GM19452 (cell line): ENCODE measurements at regions not wholly inside any gene's neighbourhood (a gene's known extent, or its start where the extent isn't known, plus 50 kb on each side); places are given as distances from the start of the nearest gene placed in this dataset.
"Not testable (repeated sequence)": the region's sequence is repeated elsewhere in the genome, so short reads cannot be mapped to it uniquely, and the experiment has no call there.

Experiments
- ATAC-seq: cut with Tn5 transposase; IDR thresholded peaks from one replicate; pipeline ENCODE4 v1.9.1; 2021; ENCODE audit not compliant: unreplicated experiment

DNA sequence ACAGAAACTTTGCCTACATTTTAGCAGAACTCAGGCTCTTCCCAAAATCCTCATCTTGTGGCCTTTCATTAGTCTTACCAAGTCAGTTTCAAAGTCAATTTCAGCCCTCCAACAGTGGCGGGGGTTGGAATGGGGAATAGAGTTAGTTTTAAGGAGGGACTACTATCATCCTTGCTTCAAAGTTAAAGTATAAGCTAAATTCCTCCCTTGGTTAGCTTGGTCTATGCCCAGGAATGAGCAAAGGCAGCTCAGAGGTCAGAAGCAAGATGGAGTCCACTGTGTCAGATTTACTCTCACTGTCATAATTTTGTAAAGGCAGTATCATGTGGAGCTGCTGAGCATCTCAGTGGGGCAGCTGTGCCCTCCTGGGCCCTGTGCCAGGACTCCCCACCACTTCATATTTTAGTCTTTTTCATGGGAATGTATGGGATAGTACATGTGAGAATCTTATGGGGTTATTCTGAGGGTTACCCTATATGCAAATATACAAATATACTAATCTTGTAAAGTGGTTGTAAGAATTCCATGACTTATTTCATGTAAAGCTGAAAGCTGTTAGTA is 145.2 kb upstream of the MMADHC start:
- ATAC-seq, result no peak

DNA sequence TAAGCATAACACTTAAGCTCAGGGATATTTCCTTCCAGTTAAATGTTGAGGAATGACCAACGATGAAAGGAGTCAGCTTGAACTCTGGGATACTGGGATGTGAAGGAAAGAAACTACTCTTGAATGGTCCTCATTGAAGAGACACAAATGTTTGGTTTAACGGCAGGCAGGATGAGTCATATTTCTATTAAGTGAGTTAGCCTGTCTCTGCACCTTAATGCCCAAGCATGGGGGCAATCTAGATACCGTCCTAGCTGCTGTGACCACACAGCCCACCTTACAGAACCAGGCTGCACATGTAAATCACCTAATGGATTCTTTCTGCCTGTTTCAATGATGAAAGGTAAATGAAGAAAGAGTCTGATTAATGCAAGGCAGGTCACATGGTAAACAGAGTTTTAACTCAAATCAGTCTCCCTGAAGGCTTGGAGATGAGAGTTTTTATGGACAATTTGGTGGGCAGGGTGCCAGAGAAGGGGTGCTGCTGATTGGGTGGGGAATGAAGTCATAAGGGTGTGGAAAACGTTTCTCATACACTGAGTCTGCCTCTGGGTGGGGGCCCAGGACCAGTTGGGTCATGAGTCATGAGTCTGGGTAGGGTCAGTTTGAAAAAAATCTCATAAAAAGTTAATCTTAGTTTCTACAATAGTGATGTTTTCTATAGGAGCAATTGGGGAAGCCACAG is 144.6 kb upstream of the MMADHC start:
- ATAC-seq, result no peak

DNA sequence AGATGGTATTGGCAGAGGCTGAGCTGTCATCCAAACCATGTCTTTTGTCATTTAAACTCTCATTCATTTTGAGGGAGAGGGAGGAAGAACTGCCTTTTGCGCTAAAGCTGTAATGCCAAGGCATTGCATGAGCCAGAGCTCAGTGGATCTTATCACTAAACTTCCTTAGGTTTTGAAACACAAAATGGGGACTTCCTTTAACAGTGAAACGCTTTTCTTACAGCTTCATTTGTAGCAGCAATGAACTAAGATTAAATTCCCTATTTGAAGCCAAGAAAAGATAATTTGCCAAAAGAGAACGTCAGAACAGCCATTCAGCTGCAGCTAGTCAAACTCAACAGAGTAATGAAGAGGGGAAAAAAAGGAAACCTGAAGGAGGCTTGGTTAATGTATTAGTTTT is 143.5 kb upstream of the MMADHC start:
- ATAC-seq, result no peak

DNA sequence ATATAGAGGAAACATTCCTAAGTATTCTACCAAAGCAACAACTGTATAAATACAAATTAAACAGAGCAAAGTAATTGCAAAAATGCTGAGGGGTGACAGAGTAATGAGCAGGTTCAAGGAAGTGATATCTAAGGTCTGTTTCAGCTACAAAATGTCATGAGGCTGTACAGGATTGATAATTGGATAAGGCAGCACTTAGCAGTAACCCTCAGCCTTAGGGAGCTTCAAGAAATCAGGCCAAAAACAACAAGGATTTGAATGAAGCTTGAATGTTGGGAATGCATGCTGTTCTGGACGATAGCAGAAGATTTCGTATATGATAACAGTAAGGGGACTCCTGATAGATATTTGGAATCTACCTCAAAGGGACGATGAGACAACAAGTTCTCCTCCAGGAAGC is 142.0 kb upstream of the MMADHC start:
- no peak for ATAC-seq

DNA sequence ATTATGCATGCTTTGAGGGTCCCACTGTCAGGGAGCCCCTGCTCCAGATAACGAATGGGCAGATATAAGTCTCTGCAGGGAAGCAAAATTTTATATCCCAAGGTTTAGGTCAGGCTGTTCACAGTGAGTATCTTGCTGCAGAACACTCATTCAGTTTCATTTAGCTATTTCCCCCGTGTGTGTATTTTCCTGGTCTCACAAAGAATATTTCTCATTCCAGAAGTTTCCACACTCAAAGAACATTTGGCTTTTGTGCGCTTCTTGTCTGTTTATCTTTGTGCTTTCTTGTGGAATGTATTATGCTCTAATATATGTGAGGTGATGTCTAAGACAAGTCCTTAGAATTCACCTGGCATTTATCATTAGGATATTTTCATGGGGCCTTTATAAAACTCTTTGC is 140.4 kb upstream of the MMADHC start:
- ATAC-seq, result no peak

DNA sequence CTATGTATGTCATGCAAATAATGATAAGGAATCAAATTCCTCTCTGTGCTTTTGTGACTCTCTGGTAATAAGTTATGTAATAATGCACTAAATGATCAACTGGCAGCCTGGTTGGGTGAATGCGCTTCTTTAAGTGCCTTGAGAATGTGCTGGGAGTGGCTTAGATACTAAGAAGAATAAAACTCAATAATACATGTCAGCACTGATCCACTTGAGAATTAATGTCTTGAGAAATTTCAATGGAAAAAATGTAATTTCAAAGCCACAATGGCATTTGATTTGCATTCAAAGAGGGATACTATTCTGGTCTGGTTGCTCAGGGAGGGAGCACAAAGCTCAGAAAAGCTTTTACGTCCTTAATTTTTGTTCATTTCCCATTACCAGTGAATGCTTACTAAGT is 137.7 kb upstream of the MMADHC start:
- no peak for ATAC-seq

DNA sequence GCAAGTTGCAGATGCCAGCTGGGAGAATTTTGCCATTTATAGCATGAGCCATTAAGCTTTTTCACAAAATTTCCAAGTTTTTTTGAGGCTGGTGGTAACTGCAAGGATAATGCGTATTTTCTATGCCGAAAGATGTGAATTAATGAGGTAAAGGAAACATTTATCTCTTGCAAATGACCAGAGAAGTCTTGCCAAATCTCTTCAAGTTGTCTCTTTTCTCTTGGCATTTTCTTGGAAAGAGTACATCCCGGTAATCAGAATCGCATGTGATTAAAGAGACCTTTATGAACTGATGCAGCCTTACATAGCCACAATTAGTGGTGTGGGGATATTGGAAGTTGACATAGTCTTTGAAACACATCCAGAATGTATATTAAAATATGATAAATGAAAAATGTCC is 136.5 kb upstream of the MMADHC start:
- no peak for ATAC-seq

DNA sequence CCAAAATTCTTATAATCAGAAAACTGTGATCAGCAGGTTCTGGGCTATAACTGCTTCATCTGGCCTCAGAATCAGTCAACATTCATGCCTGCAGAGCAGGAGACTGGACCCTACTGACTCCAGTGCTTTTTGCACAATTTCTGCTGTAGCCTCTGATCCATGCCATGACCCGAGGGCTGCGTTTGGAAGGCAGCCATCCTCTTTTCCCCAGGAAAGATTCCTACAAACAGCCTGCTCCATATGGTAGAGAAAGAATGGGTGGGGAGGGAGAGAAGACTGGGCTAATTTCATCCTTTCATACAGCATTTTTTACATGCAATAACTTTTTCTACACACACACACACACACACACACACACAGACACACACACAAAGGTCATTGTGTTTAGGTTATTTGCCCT is 133.0 kb upstream of the MMADHC start:
- no peak for ATAC-seq

DNA sequence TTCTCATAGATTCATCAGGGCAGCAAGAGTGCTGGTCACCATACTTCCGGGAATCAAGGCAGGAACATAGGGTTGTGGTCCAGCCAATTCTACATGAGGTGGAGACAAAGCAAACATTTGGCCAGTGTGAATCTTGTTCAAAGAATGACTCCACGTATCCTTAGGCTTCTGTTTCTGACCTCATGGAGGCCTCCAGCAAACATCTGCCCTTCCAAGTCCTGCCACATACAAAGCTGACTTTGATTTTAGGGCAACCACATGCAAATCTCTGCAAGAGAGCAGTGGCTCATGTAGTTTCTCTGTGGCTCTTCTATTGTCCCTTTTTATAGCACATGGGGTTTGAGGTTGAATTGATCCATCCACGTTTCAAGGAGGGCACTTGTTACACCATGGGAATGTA is 132.1 kb upstream of the MMADHC start:
- ATAC-seq, result no peak

DNA sequence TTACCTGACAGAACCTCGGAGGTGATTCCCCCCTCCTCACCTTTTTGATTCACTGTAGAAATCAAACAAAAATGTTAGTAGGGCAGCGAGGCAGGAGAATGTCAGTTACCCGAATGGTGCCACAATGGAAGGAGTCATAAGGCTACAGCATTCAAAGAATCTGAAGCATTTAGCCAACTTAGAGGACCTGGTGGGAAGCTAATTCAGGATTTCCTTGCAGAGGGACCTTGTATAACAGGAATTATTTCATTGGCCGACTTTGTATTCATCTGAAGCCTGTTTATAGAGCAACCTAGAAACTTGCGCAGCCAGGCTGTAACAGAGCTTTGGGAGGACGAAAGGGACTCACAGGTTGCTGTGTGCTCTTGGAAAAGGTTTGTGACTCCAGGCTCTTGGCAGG is 129.1 kb upstream of the MMADHC start:
- no peak for ATAC-seq

DNA sequence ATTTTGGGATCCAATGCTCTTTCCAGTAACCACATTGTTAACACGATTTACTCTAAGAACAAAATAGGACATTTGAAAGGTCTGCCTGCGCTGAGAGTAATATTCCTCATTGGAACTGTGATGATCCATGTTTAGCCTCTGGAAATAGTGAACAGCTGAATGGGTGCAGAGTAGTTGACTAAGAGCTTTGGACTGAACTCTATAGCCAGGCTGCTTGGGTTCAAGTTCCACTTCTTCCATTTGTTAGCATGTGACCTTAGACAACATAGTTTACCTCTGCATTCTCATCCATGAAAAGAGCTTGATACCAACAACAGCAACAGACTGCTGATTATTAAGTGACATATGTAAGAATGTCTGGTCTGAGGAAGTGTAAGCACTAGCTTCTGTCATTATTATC is 128.3 kb upstream of the MMADHC start:
- ATAC-seq, result no peak

DNA sequence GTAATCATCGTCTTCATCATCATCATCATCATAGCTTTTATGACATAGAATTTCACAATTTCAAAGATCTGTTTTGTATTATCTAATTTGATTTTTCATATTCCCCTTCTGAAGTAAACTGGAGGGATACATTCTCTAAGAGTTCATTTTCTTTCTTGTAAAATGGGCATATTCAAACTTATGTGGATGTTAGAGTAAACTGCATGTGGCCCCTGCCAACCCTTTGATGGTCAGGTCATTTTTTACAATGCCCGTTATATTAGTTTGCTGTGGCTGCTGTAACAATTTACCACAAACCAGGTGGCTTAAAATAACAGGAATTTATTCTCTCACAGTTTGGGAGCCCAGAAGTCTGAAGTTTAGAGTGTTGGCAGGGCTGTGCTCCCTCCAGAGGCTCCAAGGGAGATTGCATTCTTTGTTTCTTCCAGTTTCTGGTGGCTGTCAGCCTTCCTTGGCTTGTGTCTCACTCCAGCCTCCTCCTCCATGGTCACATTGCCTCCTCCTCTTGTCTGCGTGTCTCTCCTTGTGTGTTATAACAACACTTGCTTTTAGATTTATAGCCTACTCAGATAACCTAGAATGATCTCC is 127.5 kb upstream of the MMADHC start:
- ATAC-seq, result no peak

DNA sequence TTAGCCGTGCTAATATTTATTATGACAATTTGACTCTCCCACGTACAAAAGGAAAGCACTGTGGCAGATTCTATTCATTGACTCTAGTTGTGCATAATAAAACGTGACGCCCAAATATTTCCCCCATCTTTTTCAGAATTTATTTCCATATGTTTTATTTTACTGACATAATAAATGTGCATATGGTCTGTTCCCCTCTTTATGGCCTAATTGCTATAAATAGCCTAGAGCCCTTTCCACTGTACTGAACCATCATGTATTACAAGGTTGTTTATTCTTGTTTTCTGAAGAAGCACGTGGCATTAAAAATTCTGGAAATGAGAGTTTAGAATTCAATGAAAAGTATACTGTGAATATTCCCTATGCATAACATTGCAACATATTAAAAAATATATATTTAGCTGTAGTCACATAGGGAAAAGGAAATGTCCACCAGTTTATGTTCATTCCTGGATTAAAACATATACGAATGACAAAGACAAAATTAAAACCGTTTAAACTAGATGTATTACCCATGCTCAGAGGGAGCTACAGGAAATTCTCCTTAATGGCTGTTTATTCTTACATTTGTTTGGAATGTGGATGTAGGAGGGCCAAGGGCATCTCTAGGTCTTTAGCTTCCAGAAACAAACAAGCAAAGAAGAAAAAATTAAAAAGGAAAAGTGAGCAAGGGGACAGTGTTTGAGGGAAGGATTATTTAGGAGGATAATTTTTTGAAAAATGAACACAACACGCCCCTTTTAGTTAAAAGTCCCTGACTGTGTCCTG is 122.1 kb upstream of the MMADHC start:
- no peak for ATAC-seq

DNA sequence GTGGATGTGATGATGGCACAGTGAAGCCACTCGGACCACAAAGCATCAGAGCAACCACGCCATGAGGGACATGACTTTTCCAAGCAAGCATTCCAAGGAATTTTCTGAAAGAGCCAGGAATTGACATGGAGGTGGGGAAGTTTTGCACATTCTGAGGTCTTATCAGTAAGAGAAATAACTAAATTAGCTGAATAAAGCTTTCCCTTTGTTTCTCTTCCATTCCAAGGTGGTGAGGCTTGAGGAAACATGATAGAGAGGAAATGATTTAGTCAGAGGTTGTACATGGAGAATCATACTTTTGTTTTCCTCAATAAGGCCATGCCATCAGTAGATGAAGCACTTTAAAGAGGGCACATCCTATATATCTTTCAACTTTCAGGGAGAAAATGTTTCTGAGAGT is 115.7 kb upstream of the MMADHC start:
- no peak for ATAC-seq

DNA sequence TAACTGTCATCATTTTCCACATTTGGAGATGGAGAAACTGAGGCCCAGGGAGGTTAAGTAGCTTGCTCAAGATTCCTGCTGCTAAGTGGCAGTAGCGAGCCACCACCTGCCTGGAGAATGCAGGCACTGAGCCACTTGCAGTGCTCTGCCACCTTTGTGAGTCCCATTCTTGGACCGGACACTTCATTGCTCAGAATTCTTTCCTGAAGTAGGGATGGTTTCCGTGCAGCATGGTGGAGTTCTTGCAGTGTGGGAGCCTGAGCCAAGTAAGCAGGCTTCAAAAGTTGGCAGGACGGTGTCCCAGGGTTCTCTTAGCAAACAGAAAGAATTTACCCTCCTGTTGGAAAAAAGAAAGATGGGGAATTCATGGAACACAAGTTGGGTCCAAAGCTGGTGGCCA is 115.0 kb upstream of the MMADHC start:
- ATAC-seq, result no peak

DNA sequence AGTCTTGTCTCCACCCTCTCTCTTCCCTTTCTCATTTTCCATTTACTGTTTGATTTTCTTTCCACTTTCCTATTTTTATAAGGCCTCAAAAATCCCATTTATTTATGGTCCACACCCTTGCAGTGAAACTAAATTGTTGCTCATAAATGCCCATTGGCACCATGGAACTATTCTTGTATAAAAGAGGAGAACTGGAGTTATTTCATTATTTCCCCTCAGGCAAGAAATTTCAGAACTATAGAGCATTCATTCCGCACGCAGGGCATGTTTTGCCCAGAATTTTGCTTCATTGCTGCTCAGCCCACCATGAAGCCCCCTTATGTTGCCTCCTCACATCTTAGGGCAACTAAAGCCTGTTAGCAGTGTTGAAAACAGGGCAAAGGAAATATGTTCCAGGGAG is 113.7 kb upstream of the MMADHC start:
- no peak for ATAC-seq

DNA sequence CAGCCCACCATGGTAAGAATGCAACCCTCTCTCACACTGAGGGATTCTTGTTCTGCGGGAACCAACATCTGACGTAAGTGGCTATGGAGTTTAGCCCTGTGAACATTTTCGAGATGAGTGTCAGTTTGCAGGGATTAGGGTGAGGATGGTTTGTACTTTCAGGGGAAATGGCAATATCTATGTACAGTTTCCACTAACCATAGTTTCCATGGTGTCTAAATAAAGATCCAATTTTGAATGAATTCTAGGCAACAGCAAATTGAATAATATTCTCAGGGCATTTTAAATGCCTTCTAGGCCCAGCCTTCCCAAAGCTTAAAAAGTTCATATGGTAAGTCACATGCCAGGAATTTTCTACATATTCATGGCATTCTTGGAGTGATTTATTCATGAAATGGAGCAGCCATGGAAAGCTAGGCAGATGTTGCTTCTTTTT is 105.4 kb upstream of the MMADHC start:
- no peak for ATAC-seq

DNA sequence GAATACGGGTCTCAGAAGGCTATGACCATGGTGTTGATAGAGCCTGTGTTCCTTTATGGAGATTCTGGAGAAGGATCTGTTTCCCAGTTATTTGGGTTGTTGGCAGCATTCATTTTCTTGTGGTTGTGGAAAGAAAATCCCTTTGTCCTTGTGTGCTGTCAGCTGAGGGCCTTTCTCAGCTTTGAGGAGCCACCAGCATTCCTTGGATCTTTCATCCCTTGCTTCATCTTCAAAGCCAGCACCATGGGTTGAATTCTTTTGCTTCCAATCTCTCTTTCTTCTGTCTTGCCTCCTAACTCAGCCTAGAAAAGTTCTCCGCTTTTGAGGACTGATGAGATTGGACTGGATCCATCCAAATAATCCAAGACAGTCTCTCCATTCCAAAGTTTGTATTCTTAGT is 103.2 kb upstream of the MMADHC start:
- no peak for ATAC-seq

DNA sequence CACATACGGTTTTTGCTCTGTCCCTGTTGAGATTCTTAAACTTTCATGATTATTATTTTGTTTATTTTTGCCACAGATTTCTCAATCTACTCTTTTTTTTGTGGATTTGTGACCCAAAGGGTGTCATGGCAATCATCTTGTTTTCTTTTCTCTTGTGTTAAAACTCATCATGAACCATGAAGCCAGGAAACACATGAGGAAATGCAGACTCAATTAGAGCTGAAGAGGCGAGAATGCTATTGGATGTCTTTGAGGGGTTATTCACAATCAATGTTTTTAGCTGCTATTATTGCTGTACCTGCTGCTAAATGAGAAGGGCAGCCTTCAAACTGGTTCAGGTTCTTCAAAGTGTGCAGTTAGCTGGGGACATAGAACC is 99.5 kb upstream of the MMADHC start:
- ATAC-seq, result no peak

DNA sequence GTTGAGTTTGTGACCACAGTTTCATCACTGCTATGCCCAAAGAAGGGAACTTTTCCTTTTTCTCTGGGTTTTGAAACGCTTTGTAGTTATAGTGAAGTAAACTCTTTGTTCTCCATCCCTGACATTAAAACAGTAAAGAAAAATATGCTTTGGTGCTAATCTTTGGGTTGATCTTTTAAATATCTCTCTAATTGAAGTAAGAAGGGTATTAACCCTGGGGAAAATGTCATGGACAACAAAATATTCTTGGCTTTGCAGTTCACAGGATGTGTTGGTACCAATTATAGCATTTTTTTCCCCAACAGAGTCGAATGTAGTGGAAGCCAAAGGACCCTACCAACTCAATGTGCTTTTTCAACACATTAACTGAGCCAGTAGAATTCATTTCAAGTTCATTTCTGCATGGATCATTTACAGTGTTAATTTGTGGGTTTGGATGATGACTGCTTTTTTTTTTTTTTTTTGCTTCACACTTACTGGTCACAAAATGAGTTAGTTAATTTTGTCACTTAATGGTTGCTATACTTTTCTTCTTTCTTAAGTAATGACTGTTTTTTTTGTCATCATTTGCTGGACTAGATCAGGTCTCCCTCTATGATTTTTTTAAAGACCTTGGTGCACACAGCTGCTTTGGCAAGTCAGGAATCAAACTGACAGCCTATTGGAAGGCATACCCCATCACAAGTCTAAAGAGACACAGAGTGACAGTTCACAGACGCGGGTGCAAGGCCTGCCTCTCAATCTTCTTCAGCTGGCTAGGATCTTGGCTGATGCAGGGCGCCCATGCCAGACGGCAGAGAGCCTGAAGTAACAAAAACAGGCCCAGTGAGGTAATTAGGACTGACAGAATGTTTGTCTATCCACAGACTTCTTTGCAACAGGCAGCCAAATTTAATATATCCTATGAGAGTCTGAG is 98.8 kb upstream of the MMADHC start:
- ATAC-seq, result no peak

DNA sequence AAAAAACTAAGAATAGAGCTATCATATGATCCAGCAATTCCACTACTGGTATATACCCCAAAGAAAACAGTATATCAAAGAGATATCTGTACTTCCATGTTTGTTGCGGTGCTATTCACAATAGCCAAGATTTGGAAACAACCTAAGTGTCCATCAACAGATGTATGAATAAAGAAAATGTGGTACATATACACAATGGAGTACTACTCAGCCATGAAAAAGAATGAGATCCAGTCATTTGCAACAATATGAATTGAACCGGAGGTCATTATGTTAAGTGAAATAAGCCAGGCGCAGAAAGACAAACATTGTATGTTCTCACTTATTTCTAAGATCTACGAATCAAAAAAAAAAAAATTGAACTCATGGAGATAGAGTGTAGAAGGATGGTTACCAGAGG is 97.8 kb upstream of the MMADHC start:
- not testable (repeated sequence) for ATAC-seq
